GM12878 (cell line): ENCODE measurements at regions not wholly inside any gene's neighbourhood (a gene's known extent, or its start where the extent isn't known, plus 50 kb on each side); places are given as distances from the start of the nearest gene placed in this dataset.

ENCODE experiments used
- CREM ChIP-seq: IDR thresholded peaks from 2 replicates; pipeline ENCODE4 v1.6.1; 2014; ENCODE audit warnings: antibody characterized with exemption, low read depth
- EP300 ChIP-seq, 2 experiments: fragments of 150-350 bp in 1 of 2; IDR thresholded peaks; 2 replicates each; pipeline ENCODE4 v1.6.1; 2011 to 2012; ENCODE audit warnings: low read depth in 2 of 2, low read length in 2 of 2, borderline replicate concordance in 1 of 2, improper control_type of control experiment in 1 of 2, inconsistent platforms in 1 of 2; ENCODE audit not compliant: control insufficient read depth in 1 of 2
- JUND ChIP-seq: IDR thresholded peaks from 2 replicates; pipeline ENCODE4 v1.6.1; 2012; ENCODE audit warnings: low read depth, mild to moderate bottlenecking, low read length, improper control_type of control experiment, moderate library complexity
- POLR2AphosphoS5 ChIP-seq: IDR thresholded peaks from 2 replicates; pipeline ENCODE4 v1.6.1; 2011; ENCODE audit warnings: mild to moderate bottlenecking, low read length, inconsistent platforms
- RCOR1 ChIP-seq: conservative IDR thresholded peaks from 2 replicates; pipeline ENCODE4 v1.6.1; 2012; ENCODE audit warnings: low read depth, low read length, improper control_type of control experiment
- TF ChIP-seq, protein P1 (sequence below), 3 experiments: IDR thresholded peaks in 2 of 3; conservative IDR thresholded peaks in 1 of 3; 2 replicates each; pipeline ENCODE4 v1.5.1; 2011; ENCODE audit warnings: low read depth in 3 of 3, low read length in 3 of 3, mild to moderate bottlenecking in 3 of 3, control low read depth in 2 of 3, moderate library complexity in 2 of 3, inconsistent platforms in 1 of 3, mixed read lengths in 1 of 3; ENCODE audit not compliant: control insufficient read depth in 2 of 3, insufficient read depth in 1 of 3; ENCODE audit errors: extremely low read depth in 1 of 3

DNA sequence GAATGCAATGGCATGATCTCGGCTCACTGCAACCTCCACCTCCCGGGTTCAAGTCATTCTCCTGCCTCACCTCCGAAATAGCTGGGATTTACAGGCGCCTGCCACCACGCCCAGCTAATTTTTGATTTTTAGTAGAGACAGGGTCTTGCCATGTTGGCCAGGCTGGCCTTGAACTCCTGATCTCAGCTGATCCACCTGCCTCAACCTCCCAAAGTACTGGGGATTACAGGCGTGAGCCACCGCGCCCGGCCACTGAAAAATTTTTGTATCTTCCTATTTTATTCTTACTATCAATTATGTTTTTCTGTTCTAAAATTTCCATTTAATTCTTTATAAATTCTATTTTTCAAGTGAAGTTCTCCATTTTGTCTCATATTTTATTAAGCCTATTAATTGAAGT is 730.4 kb downstream of the EDEM1 start:
- TF ChIP-seq CREM (no peak), JUND (no peak), POLR2AphosphoS5 (no peak), EP300 (IDR thresholded peaks at IDR 0.05; ENCODE audit: borderline replicate concordance in 1 of 2, control insufficient read depth in 1 of 2, low read depth in 2 of 2, low read length in 2 of 2) (no peak), RCOR1 (no peak)
- TF ChIP-seq, protein P1, sequence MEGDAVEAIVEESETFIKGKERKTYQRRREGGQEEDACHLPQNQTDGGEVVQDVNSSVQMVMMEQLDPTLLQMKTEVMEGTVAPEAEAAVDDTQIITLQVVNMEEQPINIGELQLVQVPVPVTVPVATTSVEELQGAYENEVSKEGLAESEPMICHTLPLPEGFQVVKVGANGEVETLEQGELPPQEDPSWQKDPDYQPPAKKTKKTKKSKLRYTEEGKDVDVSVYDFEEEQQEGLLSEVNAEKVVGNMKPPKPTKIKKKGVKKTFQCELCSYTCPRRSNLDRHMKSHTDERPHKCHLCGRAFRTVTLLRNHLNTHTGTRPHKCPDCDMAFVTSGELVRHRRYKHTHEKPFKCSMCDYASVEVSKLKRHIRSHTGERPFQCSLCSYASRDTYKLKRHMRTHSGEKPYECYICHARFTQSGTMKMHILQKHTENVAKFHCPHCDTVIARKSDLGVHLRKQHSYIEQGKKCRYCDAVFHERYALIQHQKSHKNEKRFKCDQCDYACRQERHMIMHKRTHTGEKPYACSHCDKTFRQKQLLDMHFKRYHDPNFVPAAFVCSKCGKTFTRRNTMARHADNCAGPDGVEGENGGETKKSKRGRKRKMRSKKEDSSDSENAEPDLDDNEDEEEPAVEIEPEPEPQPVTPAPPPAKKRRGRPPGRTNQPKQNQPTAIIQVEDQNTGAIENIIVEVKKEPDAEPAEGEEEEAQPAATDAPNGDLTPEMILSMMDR (IDR thresholded peaks at IDR 0.05 in 2 of 3, conservative IDR thresholded peaks at IDR 0.05 in 1 of 3; ENCODE audit: control insufficient read depth in 2 of 3, extremely low read depth in 1 of 3, insufficient read depth in 1 of 3, low read depth in 3 of 3, low read length in 3 of 3) = no peak
